Left lung (tissue), 4 donors: ENCODE measurements at regions not wholly inside any gene's neighbourhood (a gene's known extent, or its start where the extent isn't known, plus 50 kb on each side); places are given as distances from the start of the nearest gene placed in this dataset.

ENCODE experiments used
- ATAC-seq: fragments of 200-7000 bp; cut with Tn5 transposase; one replicate; pipeline ENCODE4 v1.9.1; 2020; ENCODE audit warnings: moderate library complexity
- DNase-seq, 4 donors: peaks; one replicate each; pipeline ENCODE4 v3.0.0-alpha.2; 2013 to 2020
- H3K27ac ChIP-seq, 2 donors: fragments of 200-600 bp; sonication (generic) in 1 of 2; one replicate each; pipeline versions ENCODE4 v1.5.0 to v1.8.0; 2020 to 2021
- H3K27me3 ChIP-seq, 2 donors: fragments of 200-600 bp; sonication (generic) in 1 of 2; one replicate each; pipeline versions ENCODE4 v1.5.0 to v1.8.0; 2020 to 2021
- H3K36me3 ChIP-seq, 2 donors: fragments of 200-600 bp; sonication (generic) in 1 of 2; one replicate each; pipeline versions ENCODE4 v1.5.0 to v1.8.0; 2020 to 2021
- H3K4me1 ChIP-seq, 2 donors: fragments of 200-600 bp; one replicate each; pipeline ENCODE4 v1.8.0; 2021
- H3K4me3 ChIP-seq, 2 donors: fragments of 200-600 bp; sonication (generic) in 1 of 2; one replicate each; pipeline versions ENCODE4 v1.5.0 to v1.8.0; 2020 to 2021; ENCODE audit warnings: mild to moderate bottlenecking in 1 of 2
- H3K9me3 ChIP-seq, 2 donors: fragments of 200-600 bp; sonication (generic) in 1 of 2; one replicate each; pipeline versions ENCODE4 v1.5.0 to v1.8.0; 2020 to 2021
- CTCF ChIP-seq, 2 donors: fragments of 200-600 bp; sonication (generic) in 1 of 2; IDR thresholded peaks; one replicate each; pipeline versions ENCODE4 v1.5.0 to v1.8.0; 2021; ENCODE audit warnings: antibody characterized with exemption in 2 of 2
- intact Hi-C, 2 donors: fragments of 100-400 bp; cut with DNase I; formaldehyde crosslinking; loops; one replicate each; pipeline versions ENCODE4 v1.11.2 to v1.14.2; 2022
- donor health status: DM: no; HTN: yes; CAD: no.
- donor health status: DM: no; HTN: no; CAD: no.

DNA sequence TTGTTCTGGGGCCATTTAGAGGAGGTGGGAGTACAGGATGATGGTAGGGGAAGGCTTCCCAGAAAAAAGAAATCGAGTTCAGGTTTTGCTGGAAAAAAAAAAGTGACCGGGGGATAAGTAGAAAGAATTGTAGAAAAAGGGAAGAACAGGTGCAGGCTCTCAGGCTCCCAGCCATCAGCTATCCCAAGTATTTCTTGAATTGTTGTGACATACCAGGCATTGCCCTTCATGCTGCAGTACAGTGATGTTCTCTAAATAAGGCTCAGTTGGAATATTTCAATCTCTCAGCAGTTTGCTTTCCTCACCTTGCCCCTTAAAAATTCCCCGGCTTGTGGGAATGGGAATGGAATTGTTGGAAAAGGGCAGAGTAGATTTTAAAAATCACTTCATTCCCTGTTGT is 82.5 kb upstream of the RGMA start:
- Histone ChIP-seq H3K27ac (no peak overlapping the region), H3K36me3 (no peaks in the 10 kb centered on the region), H3K4me1 (no peaks in the 10 kb centered on the region), H3K4me3 (no peak overlapping the region), H3K27me3 (peaks cover 0 to 18% of the 10 kb centered on the region in 2 donors), H3K9me3 (no peaks in the 10 kb centered on the region)
- no peak for TF ChIP-seq CTCF (IDR thresholded peaks at IDR 0.05)
- DNase-seq, result no peak
- intact Hi-C loops, result no loop called here
- no peak for ATAC-seq

GRCh38 chr15:93170329-93170728 is 81.3 kb upstream of the RGMA start:
- H3K27ac ChIP-seq, result no peak overlapping the region
- H3K4me1 ChIP-seq, result no peaks in the 10 kb centered on the region
- intact Hi-C loops, result no loop called here
- ATAC-seq (no peak), DNase-seq (peak in 1 of 4 donors; percentile 5)
- H3K36me3 ChIP-seq, result no peaks in the 10 kb centered on the region
- no peak for TF ChIP-seq CTCF (IDR thresholded peaks at IDR 0.05)
- H3K4me3 ChIP-seq, result no peak overlapping the region
- H3K9me3 ChIP-seq, result no peaks in the 10 kb centered on the region
- H3K27me3 ChIP-seq, result peaks cover 0 to 24% of the 10 kb centered on the region in 2 donors

- Histone ChIP-seq H3K4me1 (no peaks in the 10 kb centered on the region), H3K27me3 (peaks cover 0 to 27% of the 10 kb centered on the region in 2 donors), H3K4me3 (no peak overlapping the region), H3K9me3 (no peaks in the 10 kb centered on the region), H3K27ac (no peak overlapping the region), H3K36me3 (no peaks in the 10 kb centered on the region)
- intact Hi-C loops, result no loop called here
- TF ChIP-seq CTCF (IDR thresholded peaks at IDR 0.05), result no peak
- ATAC-seq (no peak), DNase-seq (no peak)
Observed at GRCh38 chr15:93168910-93169309, 79.9 kb upstream of the RGMA start.

DNA sequence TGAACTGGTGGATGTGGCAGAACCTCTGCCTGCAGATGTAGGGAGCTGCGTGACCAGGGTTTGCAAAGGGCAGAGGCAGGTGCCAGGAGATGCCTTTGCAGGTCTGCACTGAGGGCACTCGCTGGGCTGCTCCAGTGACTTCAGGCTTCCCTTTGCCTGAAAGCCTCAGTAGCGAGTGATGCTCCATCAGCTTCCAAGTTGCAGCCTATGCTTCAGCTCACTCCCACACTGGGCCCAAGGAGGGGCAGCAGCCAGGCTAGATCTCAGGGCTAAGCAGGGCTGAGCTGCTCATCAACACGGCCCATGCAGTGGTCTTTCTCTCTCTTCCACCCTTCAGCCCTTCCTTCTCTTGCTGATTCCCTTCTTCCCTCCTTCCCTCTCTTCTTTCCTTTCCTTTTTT is 78.3 kb upstream of the RGMA start:
- intact Hi-C loops, result no loop called here
- no peak for TF ChIP-seq CTCF (IDR thresholded peaks at IDR 0.05)
- Histone ChIP-seq H3K4me1 (no peaks in the 10 kb centered on the region), H3K27ac (no peak overlapping the region), H3K27me3 (peaks cover 0 to 34% of the 10 kb centered on the region in 2 donors), H3K36me3 (no peaks in the 10 kb centered on the region), H3K4me3 (no peak overlapping the region), H3K9me3 (no peaks in the 10 kb centered on the region)
- ATAC-seq (no peak), DNase-seq (no peak)

DNA sequence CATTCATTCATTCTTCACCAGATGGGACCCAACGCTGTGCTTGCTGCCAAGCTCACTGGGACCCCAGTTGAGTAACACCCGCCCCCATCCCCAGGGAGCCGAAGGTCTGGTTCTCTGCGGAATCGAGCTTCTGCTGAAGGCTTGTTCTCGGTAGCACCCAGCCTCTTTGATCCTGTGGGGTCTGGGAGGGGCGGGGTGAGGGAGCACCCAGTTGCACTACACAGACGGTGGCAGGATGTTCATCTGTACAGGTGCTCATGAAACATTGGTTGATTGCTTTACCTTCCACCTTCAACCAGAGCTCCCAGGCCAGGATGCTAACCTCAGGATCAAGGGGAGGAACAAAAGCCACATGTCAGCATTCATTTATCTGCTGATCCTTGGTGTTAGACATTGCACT is 77.7 kb upstream of the RGMA start:
- intact Hi-C loops, result no loop called here
- H3K27me3 ChIP-seq, result peaks cover 0 to 34% of the 10 kb centered on the region in 2 donors
- H3K36me3 ChIP-seq, result no peaks in the 10 kb centered on the region
- ATAC-seq (no peak), DNase-seq (no peak)
- H3K4me1 ChIP-seq, result no peaks in the 10 kb centered on the region
- H3K4me3 ChIP-seq, result no peak overlapping the region
- H3K9me3 ChIP-seq, result no peaks in the 10 kb centered on the region
- TF ChIP-seq CTCF (IDR thresholded peaks at IDR 0.05), result no peak
- no peak overlapping the region for H3K27ac ChIP-seq
